Neural cell (in vitro differentiated cells): ENCODE measurements at regions not wholly inside any gene's neighbourhood (a gene's known extent, or its start where the extent isn't known, plus 50 kb on each side); places are given as distances from the start of the nearest gene placed in this dataset.

Source experiments
- H2AFZ ChIP-seq: fragments of 200-600, 300-800 bp; sonication (generic), shearing (Covaris generic); 2 replicates; pipeline ENCODE4 v1.6.0; 2014; ENCODE audit warnings: low read depth, mild to moderate bottlenecking, antibody characterized with exemption, low read length, moderate library complexity
- H3F3A ChIP-seq: fragments of 200-600 bp; shearing (Covaris generic); 2 replicates; pipeline ENCODE4 v1.6.1; 2016; ENCODE audit warnings: mild to moderate bottlenecking, moderate library complexity, mixed read lengths, antibody characterized with exemption, low read length; ENCODE audit not compliant: insufficient read depth, poor library complexity, severe bottlenecking
- H3K27ac ChIP-seq: fragments of 200-600, 300-800 bp; sonication (generic), shearing (Covaris generic); 2 replicates; pipeline ENCODE4 v1.5.1; 2014; ENCODE audit warnings: mild to moderate bottlenecking, low read length, moderate library complexity
- H3K27me3 ChIP-seq: fragments of 300-800, 200-600 bp; sonication (generic), shearing (Covaris generic); 2 replicates; pipeline ENCODE4 v1.6.0; 2014; ENCODE audit warnings: mild to moderate bottlenecking, low read depth, low read length, moderate library complexity; ENCODE audit not compliant: insufficient read depth
- H3K36me3 ChIP-seq: fragments of 300-800, 200-600 bp; sonication (generic), shearing (Covaris generic); 2 replicates; pipeline ENCODE4 v1.5.1; 2014; ENCODE audit warnings: mild to moderate bottlenecking, antibody characterized with exemption, low read length, moderate library complexity; ENCODE audit not compliant: insufficient read depth
- H3K4me2 ChIP-seq: fragments of 300-800, 200-600 bp; sonication (generic), shearing (Covaris generic); 2 replicates; pipeline ENCODE4 v1.6.0; 2014; ENCODE audit warnings: mild to moderate bottlenecking, low read length
- H3K4me3 ChIP-seq: fragments of 300-800, 200-600 bp; sonication (generic), shearing (Covaris generic); 2 replicates; pipeline ENCODE4 v1.5.1; 2014; ENCODE audit warnings: mild to moderate bottlenecking, low read length, moderate library complexity
- H3K79me2 ChIP-seq: fragments of 200-600 bp; shearing (Covaris generic); replicated peaks from 2 replicates; pipeline ENCODE4 v1.6.0; 2014; ENCODE audit warnings: mild to moderate bottlenecking, low read length, moderate library complexity; ENCODE audit not compliant: insufficient read depth
- H3K9ac ChIP-seq: fragments of 300-800, 200-600 bp; sonication (generic), shearing (Covaris generic); 2 replicates; pipeline ENCODE4 v1.6.1; 2016; ENCODE audit warnings: mild to moderate bottlenecking, low read length, mixed read lengths
- H3K9me2 ChIP-seq: fragments of 200-600 bp; shearing (Covaris generic); 2 replicates; pipeline ENCODE4 v1.6.1; 2016; ENCODE audit warnings: mild to moderate bottlenecking, low read length, mixed read lengths; ENCODE audit not compliant: insufficient read depth
- H3K9me3 ChIP-seq: fragments of 200-600, 300-800 bp; sonication (generic), shearing (Covaris generic); 2 replicates; pipeline ENCODE4 v1.6.1; 2016; ENCODE audit warnings: mild to moderate bottlenecking, mixed run types, low read length, moderate library complexity, mixed read lengths
- H4K20me1 ChIP-seq: fragments of 200-600 bp; shearing (Covaris generic); 2 replicates; pipeline ENCODE4 v1.6.1; 2016; ENCODE audit warnings: mild to moderate bottlenecking, mixed run types; ENCODE audit not compliant: insufficient read depth
- EP300 ChIP-seq: fragments of 450-650 bp; conservative IDR thresholded peaks from 2 replicates; pipeline ENCODE4 v1.6.1; 2014; ENCODE audit warnings: antibody characterized with exemption, mild to moderate bottlenecking, moderate library complexity; ENCODE audit not compliant: poor library complexity, severe bottlenecking
- EZH2 ChIP-seq: fragments of 200-600, 300-800 bp; shearing (Covaris generic), sonication (generic); IDR thresholded peaks from 2 replicates; pipeline ENCODE4 v1.6.1; 2014; ENCODE audit warnings: antibody characterized with exemption, low read length, borderline replicate concordance, mild to moderate bottlenecking; ENCODE audit not compliant: insufficient read depth, poor library complexity, severe bottlenecking
- MXI1 ChIP-seq: fragments of 450-650 bp; conservative IDR thresholded peaks from 2 replicates; pipeline ENCODE4 v1.6.1; 2014; ENCODE audit warnings: antibody characterized with exemption, mild to moderate bottlenecking; ENCODE audit not compliant: poor library complexity, severe bottlenecking
- POLR2AphosphoS5 ChIP-seq: IDR thresholded peaks from 2 replicates; pipeline ENCODE4 v1.6.1; 2012
- RAD21 ChIP-seq: fragments of 450-650 bp; conservative IDR thresholded peaks from 2 replicates; pipeline ENCODE4 v1.6.1; 2014; ENCODE audit warnings: antibody characterized with exemption, mild to moderate bottlenecking, moderate library complexity
- SMC3 ChIP-seq: fragments of 450-650 bp; conservative IDR thresholded peaks from 2 replicates; pipeline ENCODE4 v1.6.1; 2014; ENCODE audit warnings: antibody characterized with exemption, mild to moderate bottlenecking, moderate library complexity; ENCODE audit not compliant: poor library complexity
- TAF1 ChIP-seq: IDR thresholded peaks from 2 replicates; pipeline ENCODE4 v1.6.1; 2012; ENCODE audit warnings: low read depth
- TF ChIP-seq, protein P1 (sequence below): fragments of 450-650 bp; IDR thresholded peaks from 2 replicates; pipeline ENCODE4 v1.5.1; 2014; ENCODE audit warnings: antibody characterized with exemption, mild to moderate bottlenecking, moderate library complexity; ENCODE audit not compliant: poor library complexity, severe bottlenecking
- TF ChIP-seq, protein P2 (sequence below): IDR thresholded peaks from 2 replicates; pipeline ENCODE4 v1.6.1; 2012; ENCODE audit warnings: borderline replicate concordance

DNA sequence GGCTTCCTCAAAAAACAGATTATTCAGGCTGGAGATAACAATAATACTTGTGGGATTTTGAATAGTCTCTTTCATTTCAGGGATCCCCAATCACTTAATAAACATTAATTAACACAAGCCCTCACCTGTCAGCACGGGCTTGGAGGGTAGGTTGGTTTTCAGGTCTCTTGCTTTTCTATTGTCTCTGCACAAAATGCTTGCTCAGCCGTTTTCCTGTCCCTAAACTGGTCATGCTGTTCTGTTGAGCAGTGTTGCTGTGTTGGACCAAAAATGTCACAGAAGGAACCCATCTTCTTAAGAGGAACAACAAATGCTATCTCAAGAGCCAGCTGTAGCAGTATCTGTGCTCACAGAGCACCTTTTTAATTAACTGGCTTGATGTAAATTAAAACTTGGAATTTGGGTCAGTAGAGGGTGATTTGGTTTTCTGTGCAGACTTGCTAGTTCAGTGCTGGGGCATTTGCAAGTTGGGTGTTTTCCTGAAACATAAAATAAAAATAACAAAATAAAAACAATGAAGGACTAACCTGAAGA is 231.8 kb upstream of the CRY1 start:
- no peak for TF ChIP-seq EZH2
- TF ChIP-seq MXI1 = no peak
- TF ChIP-seq TAF1 = no peak
- no peak for TF ChIP-seq SMC3
- TF ChIP-seq, protein P1, sequence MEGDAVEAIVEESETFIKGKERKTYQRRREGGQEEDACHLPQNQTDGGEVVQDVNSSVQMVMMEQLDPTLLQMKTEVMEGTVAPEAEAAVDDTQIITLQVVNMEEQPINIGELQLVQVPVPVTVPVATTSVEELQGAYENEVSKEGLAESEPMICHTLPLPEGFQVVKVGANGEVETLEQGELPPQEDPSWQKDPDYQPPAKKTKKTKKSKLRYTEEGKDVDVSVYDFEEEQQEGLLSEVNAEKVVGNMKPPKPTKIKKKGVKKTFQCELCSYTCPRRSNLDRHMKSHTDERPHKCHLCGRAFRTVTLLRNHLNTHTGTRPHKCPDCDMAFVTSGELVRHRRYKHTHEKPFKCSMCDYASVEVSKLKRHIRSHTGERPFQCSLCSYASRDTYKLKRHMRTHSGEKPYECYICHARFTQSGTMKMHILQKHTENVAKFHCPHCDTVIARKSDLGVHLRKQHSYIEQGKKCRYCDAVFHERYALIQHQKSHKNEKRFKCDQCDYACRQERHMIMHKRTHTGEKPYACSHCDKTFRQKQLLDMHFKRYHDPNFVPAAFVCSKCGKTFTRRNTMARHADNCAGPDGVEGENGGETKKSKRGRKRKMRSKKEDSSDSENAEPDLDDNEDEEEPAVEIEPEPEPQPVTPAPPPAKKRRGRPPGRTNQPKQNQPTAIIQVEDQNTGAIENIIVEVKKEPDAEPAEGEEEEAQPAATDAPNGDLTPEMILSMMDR = no peak
- TF ChIP-seq, protein P2, sequence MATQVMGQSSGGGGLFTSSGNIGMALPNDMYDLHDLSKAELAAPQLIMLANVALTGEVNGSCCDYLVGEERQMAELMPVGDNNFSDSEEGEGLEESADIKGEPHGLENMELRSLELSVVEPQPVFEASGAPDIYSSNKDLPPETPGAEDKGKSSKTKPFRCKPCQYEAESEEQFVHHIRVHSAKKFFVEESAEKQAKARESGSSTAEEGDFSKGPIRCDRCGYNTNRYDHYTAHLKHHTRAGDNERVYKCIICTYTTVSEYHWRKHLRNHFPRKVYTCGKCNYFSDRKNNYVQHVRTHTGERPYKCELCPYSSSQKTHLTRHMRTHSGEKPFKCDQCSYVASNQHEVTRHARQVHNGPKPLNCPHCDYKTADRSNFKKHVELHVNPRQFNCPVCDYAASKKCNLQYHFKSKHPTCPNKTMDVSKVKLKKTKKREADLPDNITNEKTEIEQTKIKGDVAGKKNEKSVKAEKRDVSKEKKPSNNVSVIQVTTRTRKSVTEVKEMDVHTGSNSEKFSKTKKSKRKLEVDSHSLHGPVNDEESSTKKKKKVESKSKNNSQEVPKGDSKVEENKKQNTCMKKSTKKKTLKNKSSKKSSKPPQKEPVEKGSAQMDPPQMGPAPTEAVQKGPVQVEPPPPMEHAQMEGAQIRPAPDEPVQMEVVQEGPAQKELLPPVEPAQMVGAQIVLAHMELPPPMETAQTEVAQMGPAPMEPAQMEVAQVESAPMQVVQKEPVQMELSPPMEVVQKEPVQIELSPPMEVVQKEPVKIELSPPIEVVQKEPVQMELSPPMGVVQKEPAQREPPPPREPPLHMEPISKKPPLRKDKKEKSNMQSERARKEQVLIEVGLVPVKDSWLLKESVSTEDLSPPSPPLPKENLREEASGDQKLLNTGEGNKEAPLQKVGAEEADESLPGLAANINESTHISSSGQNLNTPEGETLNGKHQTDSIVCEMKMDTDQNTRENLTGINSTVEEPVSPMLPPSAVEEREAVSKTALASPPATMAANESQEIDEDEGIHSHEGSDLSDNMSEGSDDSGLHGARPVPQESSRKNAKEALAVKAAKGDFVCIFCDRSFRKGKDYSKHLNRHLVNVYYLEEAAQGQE = no peak
- TF ChIP-seq POLR2AphosphoS5 = no peak
- no peak for TF ChIP-seq EP300
- no peak for TF ChIP-seq RAD21

DNA sequence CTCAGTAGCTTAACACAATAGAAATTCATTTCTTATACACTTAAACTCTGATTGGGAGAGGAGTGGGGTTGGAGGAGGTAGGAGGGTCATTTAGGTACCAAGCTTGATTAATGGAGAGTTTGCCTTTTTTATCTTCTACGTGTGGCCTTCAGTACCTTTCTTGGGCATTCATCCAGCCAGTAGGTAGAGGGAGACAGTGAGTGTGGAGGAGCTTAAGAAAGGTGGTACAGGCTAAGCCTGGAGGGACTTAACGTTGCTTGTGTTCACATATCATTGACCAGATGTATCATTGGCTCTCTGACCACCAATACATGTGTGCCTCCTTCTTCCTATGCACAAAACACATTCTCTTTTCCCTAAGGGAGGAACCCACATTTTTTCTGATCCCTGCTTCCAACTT is 232.9 kb upstream of the CRY1 start:
- H3K27me3 ChIP-seq = peaks cover 26% of the 10 kb centered on the region
- H4K20me1 ChIP-seq = no peaks in the 10 kb centered on the region
- TF ChIP-seq MXI1 = no peak
- no peak for TF ChIP-seq TAF1
- no peak for TF ChIP-seq SMC3
- TF ChIP-seq RAD21 = no peak
- no peak for TF ChIP-seq EP300
- TF ChIP-seq, protein P2 = no peak
- TF ChIP-seq POLR2AphosphoS5 = no peak
- TF ChIP-seq, protein P1 = no peak
- no peak for TF ChIP-seq EZH2
- no peaks in the 10 kb centered on the region for H3K9me3 ChIP-seq
- H3K36me3 ChIP-seq = no peaks in the 10 kb centered on the region
- no peak overlapping the region for H3K27ac ChIP-seq
- no peak overlapping the region for H3K9ac ChIP-seq
- no peak overlapping the region for H3K4me2 ChIP-seq
- no peaks in the 10 kb centered on the region for H3K9me2 ChIP-seq
- H3K4me3 ChIP-seq = no peak overlapping the region
- H2AFZ ChIP-seq = no peak overlapping the region
- no peaks in the 10 kb centered on the region for H3K79me2 ChIP-seq
- H3F3A ChIP-seq = no peaks in the 10 kb centered on the region

More for the DNA sequence above, 231.8 kb upstream of the CRY1 start:
- Histone ChIP-seq H3K9ac (no peak overlapping the region), H3K27ac (no peak overlapping the region), H3K27me3 (peaks cover 37% of the 10 kb centered on the region), H3K9me3 (no peaks in the 10 kb centered on the region), H3K4me3 (no peak overlapping the region), H3K4me2 (no peak overlapping the region), H3F3A (no peaks in the 10 kb centered on the region), H3K9me2 (no peaks in the 10 kb centered on the region), H3K36me3 (no peaks in the 10 kb centered on the region), H3K79me2 (no peaks in the 10 kb centered on the region), H4K20me1 (no peaks in the 10 kb centered on the region), H2AFZ (no peak overlapping the region)
